ENCODE measurements at regions not wholly inside any gene's neighbourhood (a gene's known extent, or its start where the extent isn't known, plus 50 kb on each side); places are given as distances from the start of the nearest gene placed in this dataset.

DNA sequence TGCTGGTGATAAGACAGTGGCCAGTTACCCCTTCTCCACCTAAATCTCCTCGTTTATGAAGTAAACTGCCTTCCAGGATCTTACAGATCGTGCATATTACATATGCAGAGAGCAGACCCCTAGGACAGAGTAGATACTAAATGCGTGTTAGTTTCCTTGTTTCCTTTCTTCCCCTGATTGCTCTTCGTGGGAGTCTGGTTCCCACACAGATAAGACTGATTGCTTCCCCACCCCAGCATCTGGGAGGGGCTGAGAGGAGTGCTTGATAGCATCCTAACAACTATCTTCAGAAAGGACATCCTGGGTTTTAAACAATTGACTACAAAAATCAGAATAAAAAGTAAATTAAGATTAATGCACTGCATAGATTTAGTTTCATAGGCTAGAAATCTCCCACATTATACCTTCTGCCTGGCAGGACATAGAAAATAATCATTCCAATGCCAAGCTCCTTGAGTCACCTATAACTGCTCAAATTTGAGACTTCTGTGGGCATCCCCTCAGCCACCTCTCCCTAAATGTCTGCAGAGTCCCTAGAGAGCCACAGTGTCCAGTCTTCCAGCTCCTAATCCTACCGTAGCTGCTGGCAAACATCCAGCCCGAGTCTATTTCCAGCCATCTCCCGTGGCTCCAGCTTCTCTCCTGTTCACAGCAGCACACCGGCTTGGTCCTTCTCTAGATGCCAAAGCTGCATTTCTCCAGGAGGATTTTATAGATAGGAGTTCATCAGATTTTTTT is 128.3 kb downstream of the LRRC30 start:
- ChIA-PET POLR2A (no interaction called here), CTCF (interaction anchor here (0.7 to 1.3 kb wide), 3 partner anchors 55 to 1371 kb away, joined by 3 read pairs; no protein-coding TSS in a partner anchor)
- TF ChIP-seq ZNF175 (tag by site-specific recombination; IDR thresholded peaks at IDR 0.05) (no peak), ZNF776 (tag by site-specific recombination; IDR thresholded peaks at IDR 0.05; ENCODE audit: borderline replicate concordance) (no peak), ZFHX2 (tag by site-specific recombination; conservative IDR thresholded peaks at IDR 0.05) (peak; percentile 56), EGR2 (tag by site-specific recombination; IDR thresholded peaks at IDR 0.05; ENCODE audit: low read depth) (peak; percentile 51; the same call in 1 of the 2 replicates), ZSCAN23 (tag by site-specific recombination; IDR thresholded peaks at IDR 0.05) (no peak), ZNF169 (tag by site-specific recombination; IDR thresholded peaks at IDR 0.05) (no peak), ZNF394 (tag by site-specific recombination; IDR thresholded peaks at IDR 0.05; ENCODE audit: borderline replicate concordance) (no peak), ZNF16 (tag by site-specific recombination; IDR thresholded peaks at IDR 0.05; ENCODE audit: low read depth) (no peak)

DNA sequence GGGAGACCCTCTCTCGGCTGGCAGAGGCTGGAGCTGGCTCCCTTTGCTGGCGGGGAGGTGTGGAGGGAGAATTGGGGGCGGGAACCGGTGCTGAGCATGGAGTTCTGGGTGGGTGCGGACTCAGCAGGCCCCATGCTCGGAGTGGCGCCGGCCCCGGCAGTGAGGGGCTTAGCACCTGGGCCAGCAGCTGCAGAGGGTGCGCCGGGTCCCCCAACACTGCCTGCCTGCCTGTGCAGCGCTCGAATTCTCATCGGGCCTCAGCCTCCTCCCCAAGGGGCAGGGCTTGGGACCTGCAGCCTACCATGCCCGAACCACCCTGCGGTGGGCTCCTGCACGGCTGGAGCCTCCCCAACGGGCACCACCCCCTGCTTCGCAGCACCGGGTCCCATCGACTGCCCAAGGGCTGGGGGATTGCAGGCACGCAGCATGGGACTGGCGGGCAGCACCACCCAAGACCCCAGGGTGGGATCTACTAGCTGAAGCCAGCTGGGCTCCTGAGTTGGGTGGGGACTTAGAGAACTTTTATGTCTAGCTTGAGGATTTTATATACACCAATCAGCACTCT is 129.8 kb downstream of the LRRC30 start:
- H3K4me3 ChIP-seq (ENCODE audit: low read depth, low read length): no peak overlapping the region

More for the DNA sequence above, 128.3 kb downstream of the LRRC30 start:
- Histone ChIP-seq H3K27ac (ENCODE audit: extremely low read depth, low read depth, low read length) (no peak overlapping the region), H3K4me3 (ENCODE audit: low read depth, low read length) (no peak overlapping the region), H3K9me3 (ENCODE audit: control insufficient read depth, insufficient read depth, low read depth, low read length) (no peaks in the 10 kb centered on the region), H3K4me1 (ENCODE audit: control insufficient read depth, insufficient read depth, low read length) (peaks cover 3% of the 10 kb centered on the region; the same call in 1 of the 2 replicates), H3K36me3 (ENCODE audit: control insufficient read depth in 2 of 2, insufficient read depth in 1 of 2, low read length in 2 of 2) (no peaks in the 10 kb centered on the region)

DNA sequence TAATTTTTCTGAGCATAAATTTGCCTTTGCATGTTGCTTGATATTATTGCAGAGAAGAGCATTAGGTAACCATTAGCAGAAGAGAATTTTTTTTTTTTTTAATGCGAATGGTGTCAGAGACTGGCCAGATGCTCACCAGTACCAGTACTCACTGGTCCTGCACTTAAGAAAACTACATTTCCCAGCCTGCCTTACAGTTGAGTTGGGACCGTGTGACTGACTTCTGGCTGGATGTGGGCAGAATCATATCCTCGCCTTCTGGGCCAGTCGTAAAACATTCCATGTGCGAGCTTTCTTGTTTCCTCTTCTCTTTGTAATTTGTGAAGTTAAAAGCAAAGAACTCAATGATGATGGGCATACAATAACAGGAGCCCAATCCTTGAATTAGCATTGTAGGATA is 132.4 kb downstream of the LRRC30 start:
- CTCF ChIA-PET: interaction anchor here (0.8 to 1.0 kb wide), 2 partner anchors 11 to 246 kb away, joined by 3 to 4 read pairs; no protein-coding TSS in a partner anchor
- H3K4me1 ChIP-seq (ENCODE audit: control insufficient read depth, insufficient read depth, low read length): peaks cover 3% of the 10 kb centered on the region; the same call in 1 of the 2 replicates
- no peak overlapping the region for H3K4me3 ChIP-seq (ENCODE audit: low read depth, low read length)
- POLR2A ChIA-PET: no interaction called here
- no peak overlapping the region for H3K27ac ChIP-seq (ENCODE audit: extremely low read depth, low read depth, low read length)
- no peaks in the 10 kb centered on the region for H3K36me3 ChIP-seq (ENCODE audit: control insufficient read depth in 2 of 2, insufficient read depth in 1 of 2, low read length in 2 of 2)
- no peaks in the 10 kb centered on the region for H3K9me3 ChIP-seq (ENCODE audit: control insufficient read depth, insufficient read depth, low read depth, low read length)
- TF ChIP-seq ZNF571 (tag by site-specific recombination; IDR thresholded peaks at IDR 0.05) (no peak), ZNF677 (tag by site-specific recombination; IDR thresholded peaks at IDR 0.05) (no peak), KLF8 (tag by site-specific recombination; IDR thresholded peaks at IDR 0.05) (no peak), PRDM1 (tag by site-specific recombination; IDR thresholded peaks at IDR 0.05) (no peak), ZNF585B (tag by site-specific recombination; IDR thresholded peaks at IDR 0.05) (no peak), KLF16 (tag by site-specific recombination; IDR thresholded peaks at IDR 0.05) (no peak), ZFHX2 (tag by site-specific recombination; conservative IDR thresholded peaks at IDR 0.05) (no peak), ZNF623 (tag by site-specific recombination; IDR thresholded peaks at IDR 0.05) (no peak)
- TF ChIP-seq, protein P1, sequence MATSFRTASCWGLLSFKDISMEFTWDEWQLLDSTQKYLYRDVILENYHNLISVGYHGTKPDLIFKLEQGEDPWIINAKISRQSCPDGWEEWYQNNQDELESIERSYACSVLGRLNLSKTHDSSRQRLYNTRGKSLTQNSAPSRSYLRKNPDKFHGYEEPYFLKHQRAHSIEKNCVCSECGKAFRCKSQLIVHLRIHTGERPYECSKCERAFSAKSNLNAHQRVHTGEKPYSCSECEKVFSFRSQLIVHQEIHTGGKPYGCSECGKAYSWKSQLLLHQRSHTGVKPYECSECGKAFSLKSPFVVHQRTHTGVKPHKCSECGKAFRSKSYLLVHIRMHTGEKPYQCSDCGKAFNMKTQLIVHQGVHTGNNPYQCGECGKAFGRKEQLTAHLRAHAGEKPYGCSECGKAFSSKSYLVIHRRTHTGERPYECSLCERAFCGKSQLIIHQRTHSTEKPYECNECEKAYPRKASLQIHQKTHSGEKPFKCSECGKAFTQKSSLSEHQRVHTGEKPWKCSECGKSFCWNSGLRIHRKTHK (tag by site-specific recombination; IDR thresholded peaks at IDR 0.05): no peak
- TF ChIP-seq, protein P2, sequence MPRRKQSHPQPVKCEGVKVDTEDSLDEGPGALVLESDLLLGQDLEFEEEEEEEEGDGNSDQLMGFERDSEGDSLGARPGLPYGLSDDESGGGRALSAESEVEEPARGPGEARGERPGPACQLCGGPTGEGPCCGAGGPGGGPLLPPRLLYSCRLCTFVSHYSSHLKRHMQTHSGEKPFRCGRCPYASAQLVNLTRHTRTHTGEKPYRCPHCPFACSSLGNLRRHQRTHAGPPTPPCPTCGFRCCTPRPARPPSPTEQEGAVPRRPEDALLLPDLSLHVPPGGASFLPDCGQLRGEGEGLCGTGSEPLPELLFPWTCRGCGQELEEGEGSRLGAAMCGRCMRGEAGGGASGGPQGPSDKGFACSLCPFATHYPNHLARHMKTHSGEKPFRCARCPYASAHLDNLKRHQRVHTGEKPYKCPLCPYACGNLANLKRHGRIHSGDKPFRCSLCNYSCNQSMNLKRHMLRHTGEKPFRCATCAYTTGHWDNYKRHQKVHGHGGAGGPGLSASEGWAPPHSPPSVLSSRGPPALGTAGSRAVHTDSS (tag by site-specific recombination; IDR thresholded peaks at IDR 0.05): no peak
- TF ChIP-seq, protein P3, sequence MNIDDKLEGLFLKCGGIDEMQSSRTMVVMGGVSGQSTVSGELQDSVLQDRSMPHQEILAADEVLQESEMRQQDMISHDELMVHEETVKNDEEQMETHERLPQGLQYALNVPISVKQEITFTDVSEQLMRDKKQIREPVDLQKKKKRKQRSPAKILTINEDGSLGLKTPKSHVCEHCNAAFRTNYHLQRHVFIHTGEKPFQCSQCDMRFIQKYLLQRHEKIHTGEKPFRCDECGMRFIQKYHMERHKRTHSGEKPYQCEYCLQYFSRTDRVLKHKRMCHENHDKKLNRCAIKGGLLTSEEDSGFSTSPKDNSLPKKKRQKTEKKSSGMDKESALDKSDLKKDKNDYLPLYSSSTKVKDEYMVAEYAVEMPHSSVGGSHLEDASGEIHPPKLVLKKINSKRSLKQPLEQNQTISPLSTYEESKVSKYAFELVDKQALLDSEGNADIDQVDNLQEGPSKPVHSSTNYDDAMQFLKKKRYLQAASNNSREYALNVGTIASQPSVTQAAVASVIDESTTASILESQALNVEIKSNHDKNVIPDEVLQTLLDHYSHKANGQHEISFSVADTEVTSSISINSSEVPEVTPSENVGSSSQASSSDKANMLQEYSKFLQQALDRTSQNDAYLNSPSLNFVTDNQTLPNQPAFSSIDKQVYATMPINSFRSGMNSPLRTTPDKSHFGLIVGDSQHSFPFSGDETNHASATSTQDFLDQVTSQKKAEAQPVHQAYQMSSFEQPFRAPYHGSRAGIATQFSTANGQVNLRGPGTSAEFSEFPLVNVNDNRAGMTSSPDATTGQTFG (tag by site-specific recombination; IDR thresholded peaks at IDR 0.05; ENCODE audit: borderline replicate concordance): no peak

More for the DNA sequence above, 129.8 kb downstream of the LRRC30 start:
- no peak overlapping the region for H3K27ac ChIP-seq (ENCODE audit: extremely low read depth, low read depth, low read length)
- no peaks in the 10 kb centered on the region for H3K36me3 ChIP-seq (ENCODE audit: control insufficient read depth in 2 of 2, insufficient read depth in 1 of 2, low read length in 2 of 2)
- H3K9me3 ChIP-seq (ENCODE audit: control insufficient read depth, insufficient read depth, low read depth, low read length): no peaks in the 10 kb centered on the region
- POLR2A ChIA-PET: no interaction called here
- peaks cover 3% of the 10 kb centered on the region; the same call in 1 of the 2 replicates for H3K4me1 ChIP-seq (ENCODE audit: control insufficient read depth, insufficient read depth, low read length)
- TF ChIP-seq, protein P4, sequence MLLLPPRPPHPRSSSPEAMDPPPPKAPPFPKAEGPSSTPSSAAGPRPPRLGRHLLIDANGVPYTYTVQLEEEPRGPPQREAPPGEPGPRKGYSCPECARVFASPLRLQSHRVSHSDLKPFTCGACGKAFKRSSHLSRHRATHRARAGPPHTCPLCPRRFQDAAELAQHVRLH (tag by site-specific recombination; IDR thresholded peaks at IDR 0.05): no peak
- CTCF ChIA-PET: no interaction called here

Measured in HEK293 (cell line).